ENCODE measurements at regions not wholly inside any gene's neighbourhood (a gene's known extent, or its start where the extent isn't known, plus 50 kb on each side); places are given as distances from the start of the nearest gene placed in this dataset.

DNA sequence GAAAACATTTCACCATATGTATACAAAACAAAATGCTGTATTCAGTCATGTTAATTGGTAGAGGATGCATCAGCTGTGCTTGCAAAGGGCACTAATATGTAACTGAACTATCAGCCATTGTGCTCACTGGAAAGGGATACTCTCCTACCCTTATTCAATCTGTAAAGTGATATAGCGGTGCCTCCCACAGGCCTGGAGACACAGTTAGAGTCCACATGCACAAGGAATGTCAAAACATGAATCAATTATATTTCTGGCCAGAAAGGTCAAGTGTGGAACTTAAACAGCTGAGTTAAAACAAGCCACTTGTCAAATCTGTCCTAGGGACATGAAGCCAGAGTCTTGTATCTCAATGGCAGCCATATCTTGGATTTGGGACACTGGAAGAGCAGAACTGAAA lies 71.2 kb upstream of the IZUMO3 start:
- TF ChIP-seq GATA3 (IDR thresholded peaks at IDR 0.05; ENCODE audit: low read depth, low read length) (no peak), GATA2 (IDR thresholded peaks at IDR 0.05; ENCODE audit: low read depth, low read length) (no peak)

All from SH-SY5Y (cell line).